IgD-negative memory B cell (primary cell): ENCODE measurements at regions not wholly inside any gene's neighbourhood (a gene's known extent, or its start where the extent isn't known, plus 50 kb on each side); places are given as distances from the start of the nearest gene placed in this dataset.

Experiments used
- H3K27ac Mint-ChIP-seq, 3 donors: one replicate each; pipeline ENCODE4 v1.8.0; 2020 to 2022; ENCODE audit warnings: mild to moderate bottlenecking in 3 of 3, mixed read lengths in 3 of 3, moderate library complexity in 1 of 3
- H3K27me3 Mint-ChIP-seq: one replicate; pipeline ENCODE4 v1.8.0; 2021; ENCODE audit warnings: mixed read lengths
- H3K36me3 Mint-ChIP-seq: one replicate; pipeline ENCODE4 v1.8.0; 2020; ENCODE audit warnings: mild to moderate bottlenecking, mixed read lengths
- H3K4me1 Mint-ChIP-seq, 3 donors: one replicate each; pipeline ENCODE4 v1.8.0; 2020 to 2022; ENCODE audit warnings: mixed read lengths in 3 of 3, mild to moderate bottlenecking in 1 of 3
- H3K4me3 Mint-ChIP-seq, 4 donors: one replicate each; pipeline ENCODE4 v1.8.0; 2020 to 2022; ENCODE audit warnings: mild to moderate bottlenecking in 4 of 4, mixed read lengths in 4 of 4, moderate library complexity in 3 of 4
- H3K9me3 Mint-ChIP-seq, 3 donors: one replicate each; pipeline ENCODE4 v1.8.0; 2020 to 2021; ENCODE audit warnings: mixed read lengths in 3 of 3, mild to moderate bottlenecking in 1 of 3

DNA sequence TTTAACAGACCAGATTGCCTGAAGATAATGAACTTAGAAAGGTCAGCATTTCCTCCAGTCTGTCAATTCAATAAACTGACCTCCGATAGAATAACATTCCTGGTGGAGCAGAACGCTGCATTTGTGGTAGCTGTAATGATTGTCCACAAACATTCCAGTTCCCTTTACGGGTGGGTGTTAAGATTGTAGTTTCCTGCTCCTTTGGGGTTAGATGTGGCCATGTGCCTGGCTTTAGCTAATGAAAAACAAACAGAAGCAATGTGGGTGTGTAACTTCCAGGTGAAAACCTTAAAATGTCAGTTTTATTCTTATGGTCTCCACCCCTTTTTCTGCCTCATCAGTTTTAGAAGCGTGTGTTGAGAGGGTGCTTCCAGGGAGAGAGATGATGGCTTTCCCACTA is 217.3 kb upstream of the CRY1 start:
- no peaks in the 10 kb centered on the region for H3K36me3 Mint-ChIP-seq
- H3K27ac Mint-ChIP-seq = no peak overlapping the region
- H3K4me1 Mint-ChIP-seq = peaks cover 0 to 9% (median 8%) of the 10 kb centered on the region in 3 donors
- peaks cover 0 to 2% (median 2%) of the 10 kb centered on the region in 3 donors for H3K9me3 Mint-ChIP-seq
- peaks cover 32% of the 10 kb centered on the region for H3K27me3 Mint-ChIP-seq
- no peak overlapping the region for H3K4me3 Mint-ChIP-seq

- Mint-ChIP-seq H3K27ac (no peak overlapping the region), H3K36me3 (no peaks in the 10 kb centered on the region), H3K4me3 (peak overlapping the region in 1 of 4 donors; percentile 9), H3K9me3 (peaks cover 0 to 2% (median 0%) of the 10 kb centered on the region in 3 donors), H3K4me1 (peaks cover 0 to 9% (median 8%) of the 10 kb centered on the region in 3 donors), H3K27me3 (peaks cover 37% of the 10 kb centered on the region)
These were observed 218.3 kb upstream of the CRY1 start for GRCh38 chr12:107311682-107312081.

DNA sequence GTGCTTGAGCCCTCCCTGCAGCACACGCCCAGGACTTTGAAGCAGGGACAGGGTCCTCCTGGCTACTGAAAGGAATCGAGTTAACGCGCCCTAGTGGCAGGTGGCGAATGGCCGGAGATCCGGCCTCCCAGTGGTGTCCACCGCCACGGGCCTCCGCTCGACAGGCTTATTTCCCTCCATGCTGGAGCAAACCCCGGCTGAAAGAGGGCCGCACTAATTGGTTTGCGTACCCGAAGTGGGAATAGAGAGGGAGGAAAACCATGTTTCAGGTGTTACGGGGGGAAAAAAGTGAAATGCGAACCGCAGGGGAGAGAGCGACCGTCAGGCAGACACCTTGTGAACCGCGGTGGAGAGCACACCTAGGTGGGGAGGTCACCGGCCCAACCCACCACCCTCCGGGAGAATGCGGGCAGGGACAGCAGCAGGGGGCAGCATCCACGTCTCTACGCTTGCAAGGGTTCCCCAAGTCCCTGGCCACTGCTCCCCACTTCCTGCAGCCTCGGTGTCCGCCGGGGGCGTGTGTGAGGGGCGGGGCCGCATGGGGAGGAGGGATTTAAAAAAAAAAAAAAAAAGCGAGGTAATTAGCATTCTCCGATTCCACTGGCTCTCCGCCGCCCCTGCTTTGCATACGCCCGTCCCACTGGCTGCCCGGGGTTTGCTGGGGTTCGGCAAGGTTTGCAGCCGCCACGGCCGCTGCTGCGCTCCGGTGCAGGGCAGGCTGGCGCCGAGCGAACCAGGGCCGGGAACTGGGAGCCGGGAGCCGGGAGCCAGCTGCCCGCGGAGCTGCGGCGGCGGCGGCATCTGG is 224.6 kb upstream of the CRY1 start:
- H3K9me3 Mint-ChIP-seq = peaks cover 0 to 2% (median 0%) of the 10 kb centered on the region in 3 donors
- no peak overlapping the region for H3K27ac Mint-ChIP-seq
- H3K4me1 Mint-ChIP-seq = peaks cover 0 to 14% (median 6%) of the 10 kb centered on the region in 3 donors
- peaks cover 4% of the 10 kb centered on the region for H3K36me3 Mint-ChIP-seq
- peaks cover 50% of the 10 kb centered on the region for H3K27me3 Mint-ChIP-seq
- H3K4me3 Mint-ChIP-seq = peak overlapping the region in 3 of 4 donors; percentile 71 to 75 (median 72)

- Mint-ChIP-seq H3K9me3 (peaks cover 0 to 2% (median 0%) of the 10 kb centered on the region in 3 donors), H3K4me1 (peaks cover 0 to 14% (median 6%) of the 10 kb centered on the region in 3 donors), H3K4me3 (peak overlapping the region; percentile 42 to 83 (median 62)), H3K36me3 (peaks cover 4% of the 10 kb centered on the region), H3K27me3 (peaks cover 55% of the 10 kb centered on the region), H3K27ac (no peak overlapping the region)
These were observed 225.1 kb upstream of the CRY1 start for GRCh38 chr12:107318556-107318805.

- Mint-ChIP-seq H3K4me3 (peak overlapping the region; percentile 42 to 83 (median 62)), H3K4me1 (peaks cover 0 to 14% (median 6%) of the 10 kb centered on the region in 3 donors)
These were observed 225.6 kb upstream of the CRY1 start for GRCh38 chr12:107318806-107319532.

DNA sequence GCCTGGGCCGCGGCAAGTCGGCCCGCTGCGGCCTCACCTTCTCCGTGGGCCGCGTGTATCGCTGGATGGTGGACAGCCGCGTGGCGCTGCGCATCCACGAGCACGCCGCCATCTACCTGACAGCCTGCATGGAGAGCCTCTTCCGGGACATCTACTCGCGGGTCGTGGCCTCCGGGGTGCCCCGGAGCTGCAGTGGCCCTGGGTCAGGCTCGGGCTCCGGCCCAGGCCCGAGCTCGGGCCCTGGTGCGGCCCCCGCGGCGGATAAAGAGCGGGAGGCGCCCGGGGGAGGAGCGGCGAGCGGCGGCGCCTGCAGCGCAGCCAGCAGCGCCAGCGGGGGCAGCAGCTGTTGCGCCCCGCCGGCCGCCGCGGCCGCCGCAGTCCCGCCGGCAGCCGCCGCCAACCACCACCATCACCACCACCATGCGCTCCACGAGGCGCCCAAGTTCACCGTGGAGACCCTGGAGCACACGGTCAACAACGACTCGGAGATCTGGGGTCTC is 226.2 kb upstream of the CRY1 start:
- H3K9me3 Mint-ChIP-seq = no peaks in the 10 kb centered on the region
- peaks cover 4% of the 10 kb centered on the region for H3K36me3 Mint-ChIP-seq
- H3K27ac Mint-ChIP-seq = no peak overlapping the region
- H3K27me3 Mint-ChIP-seq = peaks cover 58% of the 10 kb centered on the region
- peak overlapping the region in 3 of 4 donors; percentile 52 to 81 (median 77) for H3K4me3 Mint-ChIP-seq
- peaks cover 0 to 14% (median 6%) of the 10 kb centered on the region in 3 donors for H3K4me1 Mint-ChIP-seq

More at GRCh38 chr12:107318806-107319532, 225.6 kb upstream of the CRY1 start:
- H3K36me3 Mint-ChIP-seq = peaks cover 4% of the 10 kb centered on the region
- H3K27me3 Mint-ChIP-seq = peaks cover 59% of the 10 kb centered on the region
- no peak overlapping the region for H3K27ac Mint-ChIP-seq
- peaks cover 0 to 2% (median 0%) of the 10 kb centered on the region in 3 donors for H3K9me3 Mint-ChIP-seq

DNA sequence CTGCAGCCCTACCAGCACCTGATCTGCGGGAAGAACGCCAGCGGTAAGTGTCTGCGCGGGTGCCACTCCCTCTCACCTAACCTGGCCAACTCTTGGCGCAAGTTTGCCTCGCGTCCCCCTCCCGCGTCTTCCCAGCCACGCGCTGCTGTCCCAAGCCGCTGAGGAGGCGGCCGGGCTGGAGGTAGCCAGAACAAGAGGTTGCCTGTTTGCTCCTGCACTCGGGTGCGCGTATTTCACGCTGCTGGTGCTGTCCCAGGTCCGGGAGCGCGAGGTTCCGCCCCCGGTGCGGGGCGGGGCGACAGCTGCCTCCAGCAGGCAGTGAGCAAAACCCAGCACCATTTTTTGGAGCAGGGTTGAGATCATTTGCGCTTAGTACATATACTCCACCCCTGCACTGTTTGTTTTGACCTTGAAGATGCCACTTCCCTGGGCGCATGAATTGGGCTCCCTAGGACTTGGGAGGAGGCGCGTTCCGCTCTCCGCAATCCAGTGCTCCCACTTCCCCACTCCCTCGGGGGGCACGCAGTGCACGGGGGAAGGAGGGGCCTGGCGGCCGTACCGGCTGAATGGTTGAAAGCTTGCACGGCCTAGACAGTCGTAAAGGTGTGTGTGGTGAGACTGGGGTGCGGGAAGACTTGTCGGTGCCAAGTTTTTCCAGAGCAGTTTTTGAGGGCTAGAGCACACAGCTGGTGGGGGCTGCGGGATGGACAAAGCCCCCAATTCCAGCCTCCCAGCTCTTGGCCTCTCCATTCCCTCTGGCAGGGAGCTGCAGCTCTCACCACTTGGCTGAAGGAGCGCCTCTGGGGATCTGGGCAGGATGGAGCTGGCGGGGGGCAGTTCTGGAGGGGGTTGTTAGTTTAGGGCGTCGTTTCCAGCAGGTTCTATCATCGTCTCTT is 226.9 kb upstream of the CRY1 start:
- Mint-ChIP-seq H3K27ac (peak overlapping the region in 2 of 3 donors; percentile 84 to 94), H3K36me3 (peaks cover 4% of the 10 kb centered on the region), H3K4me3 (peak overlapping the region; percentile 58 to 89 (median 80)), H3K27me3 (peaks cover 62% of the 10 kb centered on the region), H3K4me1 (peaks cover 0 to 14% (median 6%) of the 10 kb centered on the region in 3 donors), H3K9me3 (no peaks in the 10 kb centered on the region)

GRCh38 chr12:107320929-107321631 is 227.7 kb upstream of the CRY1 start:
- Mint-ChIP-seq H3K4me1 (peaks cover 0 to 14% (median 6%) of the 10 kb centered on the region in 3 donors), H3K27ac (peak overlapping the region in 2 of 3 donors; percentile 64 to 94), H3K9me3 (no peaks in the 10 kb centered on the region), H3K27me3 (peaks cover 61% of the 10 kb centered on the region), H3K4me3 (peak overlapping the region; percentile 58 to 89 (median 80)), H3K36me3 (peaks cover 4% of the 10 kb centered on the region)

DNA sequence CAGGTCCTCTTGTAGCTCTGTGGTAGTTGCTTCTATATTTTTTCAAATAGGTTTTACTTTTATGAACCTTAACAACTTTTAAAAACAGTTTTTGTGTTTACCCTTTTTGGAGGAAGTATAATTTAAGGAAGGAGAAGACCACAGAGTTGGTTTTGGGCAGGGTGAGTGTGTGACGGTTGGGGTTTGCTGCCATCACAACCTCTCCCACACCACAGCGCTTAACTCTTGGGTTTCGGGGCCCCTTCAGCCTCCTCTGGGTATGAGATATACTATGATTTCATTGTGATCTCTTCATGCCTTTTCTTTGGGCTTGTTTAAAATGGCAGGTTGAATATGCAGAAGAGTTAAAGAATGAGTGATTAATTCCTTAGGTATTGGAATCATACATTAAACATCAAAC is 228.7 kb upstream of the CRY1 start:
- H3K4me1 Mint-ChIP-seq = peaks cover 0 to 14% (median 6%) of the 10 kb centered on the region in 3 donors
- peaks cover 4% of the 10 kb centered on the region for H3K36me3 Mint-ChIP-seq
- H3K4me3 Mint-ChIP-seq = peak overlapping the region in 1 of 4 donors; percentile 58
- no peak overlapping the region for H3K27ac Mint-ChIP-seq
- no peaks in the 10 kb centered on the region for H3K9me3 Mint-ChIP-seq
- H3K27me3 Mint-ChIP-seq = peaks cover 59% of the 10 kb centered on the region

- Mint-ChIP-seq H3K9me3 (no peaks in the 10 kb centered on the region), H3K4me3 (no peak overlapping the region), H3K36me3 (peaks cover 5% of the 10 kb centered on the region), H3K4me1 (peaks cover 0 to 12% (median 4%) of the 10 kb centered on the region in 3 donors), H3K27me3 (peaks cover 55% of the 10 kb centered on the region), H3K27ac (no peak overlapping the region)
These were observed 231.8 kb upstream of the CRY1 start for GRCh38 chr12:107325075-107325608.

GRCh38 chr12:107326237-107326636 is 232.9 kb upstream of the CRY1 start:
- H3K9me3 Mint-ChIP-seq = no peaks in the 10 kb centered on the region
- H3K4me3 Mint-ChIP-seq = no peak overlapping the region
- H3K27me3 Mint-ChIP-seq = peaks cover 45% of the 10 kb centered on the region
- H3K27ac Mint-ChIP-seq = no peak overlapping the region
- peaks cover 0 to 3% (median 2%) of the 10 kb centered on the region in 3 donors for H3K4me1 Mint-ChIP-seq
- H3K36me3 Mint-ChIP-seq = peaks cover 3% of the 10 kb centered on the region

- Mint-ChIP-seq H3K27ac (no peak overlapping the region), H3K36me3 (peaks cover 1% of the 10 kb centered on the region), H3K4me3 (no peak overlapping the region), H3K27me3 (peaks cover 44% of the 10 kb centered on the region), H3K9me3 (no peaks in the 10 kb centered on the region), H3K4me1 (no peaks in the 10 kb centered on the region)
These were observed 234.4 kb upstream of the CRY1 start for GRCh38 chr12:107327651-107328182.

GRCh38 chr12:107328442-107329133 is 235.2 kb upstream of the CRY1 start:
- peaks cover 1% of the 10 kb centered on the region for H3K36me3 Mint-ChIP-seq
- H3K4me1 Mint-ChIP-seq = no peaks in the 10 kb centered on the region
- H3K27me3 Mint-ChIP-seq = peaks cover 38% of the 10 kb centered on the region
- no peak overlapping the region for H3K27ac Mint-ChIP-seq
- H3K9me3 Mint-ChIP-seq = peaks cover 0 to 3% (median 0%) of the 10 kb centered on the region in 3 donors
- H3K4me3 Mint-ChIP-seq = no peak overlapping the region
